K562 (cell line): ENCODE measurements at regions not wholly inside any gene's neighbourhood (a gene's known extent, or its start where the extent isn't known, plus 50 kb on each side); places are given as distances from the start of the nearest gene placed in this dataset.

Source experiments
- ATAC-seq: fragments of 200-7000 bp; cut with Tn5 transposase; 3 replicates; pipeline ENCODE4 v1.9.1; 2020; ENCODE audit warnings: moderate library complexity
- BruUV-seq: library from RNA; stranded (reverse); fragments of 400-500 nt; replicated peaks from 2 replicates; lab custom pipeline; 2021; lab: Mats Ljungman, UMichigan
- CTCF ChIA-PET: fragments of 300-600 bp; formaldehyde crosslinking; extraction: SDS; loops from one replicate; lab custom pipeline; 2021; ENCODE audit warnings: low intra/inter-chr PET ratio; lab: Yijun Ruan, JAX
- POLR2A ChIA-PET: fragments of 300-600, 350-650 bp; sonication (Branson Sonifier 250); formaldehyde crosslinking; extraction: SDS; loops from one replicate; lab custom pipeline; 2021; ENCODE audit warnings: antibody characterized with exemption, inconsistent platforms; lab: Yijun Ruan, JAX
- DNase-seq, 4 experiments: peaks; one replicate each; pipeline versions ENCODE4 v3.0.0 to v3.0.0-alpha.2; 2011 to 2018; ENCODE audit warnings: low spot score in 3 of 4, mixed read lengths in 3 of 4; ENCODE audit errors: extremely low read depth in 1 of 4
- FAIRE-seq: peaks from 2 replicates; lab custom pipeline; 2011; peaks lifted over from hg19 to GRCh38; lab: Jason Lieb, UNC
- H2AFZ ChIP-seq: 2 replicates; pipeline ENCODE4 v1.6.0; 2011; ENCODE audit warnings: low read depth, low read length, control low read depth, inconsistent platforms
- H3K27ac ChIP-seq: fragments of 200-600 bp; 3 replicates; pipeline ENCODE4 v1.8.0; 2011; ENCODE audit warnings: low read depth, mild to moderate bottlenecking, control low read depth, inconsistent platforms, low read length, moderate library complexity, mixed read lengths; ENCODE audit errors: extremely low read depth
- H3K27me3 ChIP-seq, 2 experiments: fragments of 300-600 bp in 1 of 2; 2 replicates in 1 of 2; 3 replicates in 1 of 2; pipeline versions ENCODE4 v1.6.0 to v1.8.0; 2011; ENCODE audit warnings: inconsistent platforms in 2 of 2, low read length in 2 of 2, mild to moderate bottlenecking in 1 of 2, mixed read lengths in 1 of 2, moderate library complexity in 1 of 2; ENCODE audit not compliant: control insufficient read depth in 2 of 2, insufficient read depth in 2 of 2
- H3K36me3 ChIP-seq: fragments of 300-600 bp; 3 replicates; pipeline ENCODE4 v1.8.0; 2011; ENCODE audit warnings: mild to moderate bottlenecking, low read length, inconsistent platforms; ENCODE audit not compliant: control insufficient read depth, insufficient read depth
- H3K4me1 ChIP-seq, 2 experiments: fragments of 200-600 bp in 1 of 2; replicated peaks in 1 of 2; 2 replicates in 1 of 2; 3 replicates in 1 of 2; pipeline versions ENCODE4 v1.5.1 to v1.8.0; 2011; ENCODE audit warnings: inconsistent platforms in 2 of 2, low read length in 2 of 2, mild to moderate bottlenecking in 1 of 2, mixed read lengths in 1 of 2, moderate library complexity in 1 of 2; ENCODE audit not compliant: control insufficient read depth in 2 of 2, insufficient read depth in 2 of 2
- H3K4me2 ChIP-seq: 2 replicates; pipeline ENCODE4 v1.6.1; 2011; ENCODE audit warnings: low read length, control low read depth, inconsistent platforms, mixed read lengths; ENCODE audit not compliant: insufficient read depth
- H3K4me3 ChIP-seq: fragments of 200-600 bp; sonication (generic), shearing (Covaris generic); 2 replicates; pipeline ENCODE4 v1.5.1; 2016; ENCODE audit warnings: control low read depth, inconsistent platforms
- H3K79me2 ChIP-seq: fragments of 200-600 bp; 3 replicates; pipeline ENCODE4 v1.8.0; 2011; ENCODE audit warnings: low read length, inconsistent platforms; ENCODE audit not compliant: control insufficient read depth, insufficient read depth
- H3K9ac ChIP-seq, 2 experiments: 2 replicates each; pipeline versions ENCODE4 v1.6.0 to v1.6.1; 2011; ENCODE audit warnings: low read depth in 2 of 2, low read length in 2 of 2, control low read depth in 1 of 2, inconsistent platforms in 1 of 2, mild to moderate bottlenecking in 1 of 2, mixed read lengths in 1 of 2; ENCODE audit not compliant: insufficient read depth in 1 of 2
- H3K9me1 ChIP-seq: one replicate; pipeline ENCODE4 v1.6.0; 2011; ENCODE audit warnings: inconsistent platforms, mild to moderate bottlenecking, low read length, moderate library complexity; ENCODE audit not compliant: control insufficient read depth, insufficient read depth
- H3K9me3 ChIP-seq: replicated peaks from 2 replicates; pipeline ENCODE4 v1.5.1; 2011; ENCODE audit warnings: low read depth, low read length, inconsistent platforms; ENCODE audit not compliant: control insufficient read depth, insufficient read depth
- H4K20me1 ChIP-seq: replicated peaks from 2 replicates; pipeline ENCODE4 v1.6.1; 2011; ENCODE audit warnings: low read length, inconsistent platforms, mixed read lengths; ENCODE audit not compliant: control insufficient read depth, insufficient read depth
- ADNP ChIP-seq: fragments of 200-800 bp; sonication (Bioruptor generic); IDR thresholded peaks from 2 replicates; pipeline ENCODE4 v1.6.1; 2016; ENCODE audit warnings: missing genetic modification characterization, missing compliant biosample characterization
- BHLHE40 ChIP-seq: IDR thresholded peaks from 2 replicates; pipeline ENCODE4 v1.6.1; 2011; ENCODE audit warnings: low read length, improper control_type of control experiment
- ESRRA ChIP-seq: fragments of 450-650 bp; IDR thresholded peaks from 2 replicates; pipeline ENCODE4 v1.6.1; 2014; ENCODE audit warnings: low read depth, mild to moderate bottlenecking, moderate library complexity, borderline replicate concordance
- MYBL2 ChIP-seq, 2 experiments: fragments of 450-650 bp in 1 of 2; sonication (generic) in 1 of 2; formaldehyde crosslinking in 1 of 2; IDR thresholded peaks; 2 replicates each; pipeline versions ENCODE4 v1.6.1 to v1.8.1; 2017 to 2022; ENCODE audit warnings: borderline replicate concordance in 1 of 2, inconsistent platforms in 1 of 2, low read depth in 1 of 2, mild to moderate bottlenecking in 1 of 2, missing genetic modification reagents in 1 of 2, moderate library complexity in 1 of 2
- POLR2H ChIP-seq: IDR thresholded peaks from 2 replicates; pipeline ENCODE4 v1.6.1; 2016; ENCODE audit warnings: missing genetic modification characterization, low read depth, mild to moderate bottlenecking, control low read depth, missing compliant biosample characterization, moderate library complexity
- STAG1 ChIP-seq: sonication (generic); formaldehyde crosslinking; IDR thresholded peaks from 2 replicates; pipeline ENCODE4 v1.5.0; 2020; ENCODE audit warnings: missing genetic modification reagents, borderline replicate concordance
- WGBS: fragments of 100-300 bp; shearing (Covaris generic); methylation state at CpG from one replicate; pipeline ENCODE4 v1.1.6; 2016; ENCODE audit warnings: low coverage, mixed read lengths; ENCODE audit not compliant: insufficient coverage; ENCODE audit errors: missing lambda C conversion rate; 5-methylcytosine and 5-hydroxymethylcytosine counted together
- in situ Hi-C: fragments of 300-500 bp; cut with MboI; formaldehyde crosslinking; loops from 4 replicates; pipeline ENCODE4 v1.15.0; 2018; ENCODE audit warnings: inconsistent platforms, mixed read lengths
- intact Hi-C: fragments of 100-400 bp; cut with micrococcal nuclease; formaldehyde crosslinking; loops from 2 replicates; pipeline ENCODE4 v1.14.2; 2022
- TF ChIP-seq, protein P1 (sequence below): fragments of 450-650 bp; formaldehyde crosslinking; IDR thresholded peaks from 2 replicates; pipeline ENCODE4 v1.4.0; 2020; ENCODE audit warnings: mild to moderate bottlenecking, moderate library complexity

DNA sequence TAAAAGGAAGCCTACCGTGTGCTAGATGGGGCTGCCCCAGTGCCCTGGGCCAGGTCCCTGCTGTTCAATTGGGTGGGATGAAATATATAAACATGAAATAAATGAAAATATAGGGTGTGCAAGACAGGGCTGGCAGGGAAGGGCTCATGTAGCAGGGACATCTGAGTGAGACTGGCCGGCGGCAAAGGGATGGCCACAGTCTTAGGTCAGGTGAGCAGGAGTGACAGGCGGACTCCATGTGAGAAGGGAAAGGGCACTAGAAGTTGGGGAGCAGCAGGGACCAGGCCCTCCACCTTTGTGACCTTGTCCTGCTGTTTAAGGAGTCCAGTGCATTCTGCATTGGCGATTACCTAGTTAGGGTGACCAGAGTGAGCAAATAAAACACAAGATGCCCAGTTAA lies 207.6 kb upstream of the ZNF32 start:
- no peak overlapping the region for H3K9ac ChIP-seq
- 0% methylated on average over 5 of the region's 5 CpGs for WGBS
- no peak for DNase-seq
- H3K9me3 ChIP-seq = no peaks in the 10 kb centered on the region
- TF ChIP-seq ESRRA (no peak), ADNP (tag) (no peak), POLR2H (no peak), STAG1 (CRISPR knock-in tag) (no peak), MYBL2 (IDR thresholded peaks at IDR 0.05; ENCODE audit: low read depth) (no peak), MYBL2 (CRISPR knock-in tag; IDR thresholded peaks at IDR 0.05; ENCODE audit: borderline replicate concordance) (no peak), BHLHE40 (no peak)
- TF ChIP-seq, protein P1, sequence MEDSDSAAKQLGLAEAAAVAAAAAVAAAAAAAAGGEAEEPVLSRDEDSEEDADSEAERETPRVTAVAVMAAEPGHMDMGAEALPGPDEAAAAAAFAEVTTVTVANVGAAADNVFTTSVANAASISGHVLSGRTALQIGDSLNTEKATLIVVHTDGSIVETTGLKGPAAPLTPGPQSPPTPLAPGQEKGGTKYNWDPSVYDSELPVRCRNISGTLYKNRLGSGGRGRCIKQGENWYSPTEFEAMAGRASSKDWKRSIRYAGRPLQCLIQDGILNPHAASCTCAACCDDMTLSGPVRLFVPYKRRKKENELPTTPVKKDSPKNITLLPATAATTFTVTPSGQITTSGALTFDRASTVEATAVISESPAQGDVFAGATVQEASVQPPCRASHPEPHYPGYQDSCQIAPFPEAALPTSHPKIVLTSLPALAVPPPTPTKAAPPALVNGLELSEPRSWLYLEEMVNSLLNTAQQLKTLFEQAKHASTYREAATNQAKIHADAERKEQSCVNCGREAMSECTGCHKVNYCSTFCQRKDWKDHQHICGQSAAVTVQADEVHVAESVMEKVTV (CRISPR knock-in tag) = no peak
- TF ChIP-seq, all 486 proteins: peak for 0
- H4K20me1 ChIP-seq = no peaks in the 10 kb centered on the region
- H3K27ac ChIP-seq = no peak overlapping the region
- no peak overlapping the region for H3K4me3 ChIP-seq
- no peak overlapping the region for H3K4me2 ChIP-seq
- no peaks in the 10 kb centered on the region for H3K79me2 ChIP-seq
- intact Hi-C loops (loop anchor here (10.0 kb wide), 1 partner anchor 181 kb away; no protein-coding TSS in a partner anchor), in situ Hi-C loops (no loop called here)
- ChIA-PET POLR2A (no interaction called here), CTCF (no interaction called here)
- no TSS peak for BruUV-seq
- ATAC-seq (no peak), FAIRE-seq (no peak)
- no peaks in the 10 kb centered on the region for H3K36me3 ChIP-seq
- peaks cover 5 to 18% of the 10 kb centered on the region in 2 experiments; a peak in 3 of 5 replicates for H3K27me3 ChIP-seq
- H3K4me1 ChIP-seq = no peaks in the 10 kb centered on the region
- H2AFZ ChIP-seq = no peak overlapping the region
- no peaks in the 10 kb centered on the region for H3K9me1 ChIP-seq
